ENCODE measurements at regions not wholly inside any gene's neighbourhood (a gene's known extent, or its start where the extent isn't known, plus 50 kb on each side); places are given as distances from the start of the nearest gene placed in this dataset.

- Histone ChIP-seq H3K36me3 (replicated peaks in 1 of 2) (no peaks in the 10 kb centered on the region), H3K4me1 (replicated peaks in 1 of 2) (no peaks in the 10 kb centered on the region), H3K27ac (no peak overlapping the region), H3K27me3 (no peaks in the 10 kb centered on the region), H3K4me3 (no peak overlapping the region), H3K9me3 (replicated peaks in 1 of 3) (no peaks in the 10 kb centered on the region)
- DNase-seq = no peak
- 69 to 93% (median 83%) methylated on average over 4 of the region's 4 CpGs for WGBS, 4 donors
- TF ChIP-seq POLR2A (IDR thresholded peaks at IDR 0.05) (no peak), CTCF (IDR thresholded peaks at IDR 0.05) (no peak)
- intact Hi-C loops (cut with DNase I) = no loop called here
Measured at GRCh38 chr1:47545912-47546483, 108.2 kb downstream of the FOXD2 start.

- Histone ChIP-seq H3K4me1 (replicated peaks in 1 of 2) (no peaks in the 10 kb centered on the region), H3K36me3 (replicated peaks in 1 of 2) (no peaks in the 10 kb centered on the region), H3K9me3 (replicated peaks in 1 of 3) (no peaks in the 10 kb centered on the region), H3K27ac (peak overlapping the region in 1 of 5 donors; percentile 29), H3K4me3 (no peak overlapping the region), H3K27me3 (no peaks in the 10 kb centered on the region)
- TF ChIP-seq CTCF (IDR thresholded peaks at IDR 0.05) = no peak
- no peak for TF ChIP-seq POLR2A (IDR thresholded peaks at IDR 0.05)
- intact Hi-C loops (cut with DNase I) = no loop called here
- 42 to 68% (median 59%) methylated on average over 9 to 11 of the region's 11 CpGs for WGBS, 4 donors
- no peak for DNase-seq
Measured at GRCh38 chr1:47547753-47548573, 110.1 kb downstream of the FOXD2 start.

- Histone ChIP-seq H3K27ac (no peak overlapping the region), H3K9me3 (replicated peaks in 1 of 3) (no peaks in the 10 kb centered on the region), H3K27me3 (no peaks in the 10 kb centered on the region), H3K4me1 (replicated peaks in 1 of 2) (no peaks in the 10 kb centered on the region), H3K36me3 (replicated peaks in 1 of 2) (no peaks in the 10 kb centered on the region), H3K4me3 (no peak overlapping the region)
- no peak for TF ChIP-seq CTCF (IDR thresholded peaks at IDR 0.05)
- TF ChIP-seq POLR2A (IDR thresholded peaks at IDR 0.05) = no peak
- no peak for DNase-seq
- 80 to 85% (median 81%) methylated on average over 2 of the region's 2 CpGs for WGBS, 4 donors
- intact Hi-C loops (cut with DNase I) = no loop called here
Measured at GRCh38 chr1:47548637-47549036, 110.8 kb downstream of the FOXD2 start.

- Histone ChIP-seq H3K9me3 (replicated peaks in 1 of 3) (no peaks in the 10 kb centered on the region), H3K4me3 (no peak overlapping the region), H3K27me3 (no peaks in the 10 kb centered on the region), H3K27ac (no peak overlapping the region), H3K36me3 (replicated peaks in 1 of 2) (no peaks in the 10 kb centered on the region), H3K4me1 (replicated peaks in 1 of 2) (peaks cover 0 to 7% of the 10 kb centered on the region in 2 donors)
- intact Hi-C loops (cut with DNase I) = no loop called here
- 91 to 98% (median 94%) methylated on average over 2 of the region's 2 CpGs for WGBS, 4 donors
- no peak for DNase-seq
- TF ChIP-seq CTCF (IDR thresholded peaks at IDR 0.05) (no peak), POLR2A (IDR thresholded peaks at IDR 0.05) (no peak)
Measured at GRCh38 chr1:47549532-47549931, 111.7 kb downstream of the FOXD2 start.
